HepG2 (cell line): ENCODE measurements at regions not wholly inside any gene's neighbourhood (a gene's known extent, or its start where the extent isn't known, plus 50 kb on each side); places are given as distances from the start of the nearest gene placed in this dataset.

ENCODE experiments used
- ATAC-seq: fragments of 200-7000 bp; cut with Tn5 transposase; 3 replicates; pipeline ENCODE4 v1.9.1; 2020; ENCODE audit warnings: mild to moderate bottlenecking, moderate library complexity
- BruUV-seq: library from RNA; stranded (reverse); fragments of 400-500 nt; replicated peaks from 2 replicates; lab custom pipeline; 2021; lab: Mats Ljungman, UMichigan
- CTCF ChIA-PET: fragments of 300-600 bp; formaldehyde crosslinking; extraction: SDS; loops from one replicate; lab custom pipeline; 2021; ENCODE audit warnings: low total read pairs, inconsistent platforms, low intra/inter-chr PET ratio; lab: Yijun Ruan, JAX
- POLR2A ChIA-PET: fragments of 350-600 bp; sonication (Branson Sonifier 250); formaldehyde crosslinking; loops from one replicate; lab custom pipeline; 2020; ENCODE audit warnings: antibody characterized with exemption, inconsistent platforms; lab: Yijun Ruan, JAX
- DNase-seq: peaks from one replicate; pipeline ENCODE4 v3.0.0-alpha.2; 2015; ENCODE audit warnings: low spot score
- FAIRE-seq: peaks from 3 replicates; lab custom pipeline; 2011; peaks lifted over from hg19 to GRCh38; lab: Jason Lieb, UNC
- H2AFZ ChIP-seq: one replicate; pipeline ENCODE4 v1.6.1; 2011; ENCODE audit warnings: low read length, inconsistent platforms
- H3K27ac ChIP-seq: fragments of 300-600 bp; 3 replicates; pipeline ENCODE4 v1.8.0; 2011; ENCODE audit warnings: mixed run types, mild to moderate bottlenecking, mixed read lengths, low read length, inconsistent platforms; ENCODE audit not compliant: insufficient read depth; ENCODE audit errors: extremely low read length
- H3K27me3 ChIP-seq, 2 experiments: fragments of 200-600 bp in 1 of 2; 2 replicates in 1 of 2; 3 replicates in 1 of 2; pipeline versions ENCODE4 v1.6.0 to v1.8.0; 2011; ENCODE audit warnings: low read length in 2 of 2, mild to moderate bottlenecking in 2 of 2, moderate library complexity in 2 of 2, inconsistent platforms in 1 of 2; ENCODE audit not compliant: insufficient read depth in 2 of 2, control insufficient read depth in 1 of 2
- H3K36me3 ChIP-seq, 2 experiments: fragments of 200-600 bp in 1 of 2; replicated peaks in 1 of 2; 2 replicates in 1 of 2; 3 replicates in 1 of 2; pipeline versions ENCODE4 v1.5.1 to v1.8.0; 2011; ENCODE audit warnings: low read length in 2 of 2, inconsistent platforms in 1 of 2; ENCODE audit not compliant: insufficient read depth in 2 of 2, control insufficient read depth in 1 of 2
- H3K4me1 ChIP-seq: 2 replicates; pipeline ENCODE4 v1.5.1; 2012; ENCODE audit warnings: low read length, inconsistent platforms; ENCODE audit not compliant: insufficient read depth
- H3K4me2 ChIP-seq: 2 replicates; pipeline ENCODE4 v1.6.0; 2011; ENCODE audit warnings: low read depth, low read length, inconsistent platforms
- H3K4me3 ChIP-seq, 3 experiments: fragments of 200-600 bp in 1 of 3; sonication (generic), shearing (Covaris generic) in 1 of 3; replicated peaks in 1 of 3; 2 replicates each; pipeline ENCODE4 v1.5.1; 2011 to 2016; ENCODE audit warnings: low read length in 3 of 3, inconsistent platforms in 2 of 3, low read depth in 2 of 3, mild to moderate bottlenecking in 2 of 3, control low read depth in 1 of 3, mixed read lengths in 1 of 3; ENCODE audit not compliant: insufficient read depth in 1 of 3
- H3K79me2 ChIP-seq: one replicate; pipeline ENCODE4 v1.6.1; 2011; ENCODE audit warnings: low read length, inconsistent platforms; ENCODE audit not compliant: insufficient read depth
- H3K9ac ChIP-seq: 2 replicates; pipeline ENCODE4 v1.6.0; 2011; ENCODE audit warnings: mild to moderate bottlenecking, low read depth, low read length, inconsistent platforms; ENCODE audit not compliant: insufficient read depth
- H3K9me3 ChIP-seq: 2 replicates; pipeline ENCODE4 v1.5.1; 2012; ENCODE audit warnings: mild to moderate bottlenecking, low read length
- H4K20me1 ChIP-seq: 2 replicates; pipeline ENCODE4 v1.6.0; 2011; ENCODE audit warnings: inconsistent platforms, mild to moderate bottlenecking, low read length, moderate library complexity; ENCODE audit not compliant: insufficient read depth
- ATF7 ChIP-seq, 2 experiments: fragments of 450-650 bp in 1 of 2; sonication (generic) in 1 of 2; formaldehyde crosslinking in 1 of 2; IDR thresholded peaks; 2 replicates each; pipeline versions ENCODE4 v1.4.0 to v1.6.1; 2016 to 2020; ENCODE audit warnings: antibody characterized with exemption in 1 of 2, mild to moderate bottlenecking in 1 of 2, missing genetic modification reagents in 1 of 2
- DNMT3B ChIP-seq: conservative IDR thresholded peaks from 2 replicates; pipeline ENCODE4 v1.6.1; 2016; ENCODE audit warnings: missing biosample characterization, control low read depth
- EED ChIP-seq: sonication (generic); formaldehyde crosslinking; IDR thresholded peaks from 2 replicates; pipeline ENCODE4 v1.5.0; 2020; ENCODE audit warnings: mild to moderate bottlenecking, missing genetic modification reagents
- FOXK1 ChIP-seq: sonication (generic); formaldehyde crosslinking; IDR thresholded peaks from 2 replicates; pipeline ENCODE4 v1.4.0; 2020; ENCODE audit warnings: low read depth, missing genetic modification reagents, borderline replicate concordance
- HDAC1 ChIP-seq: sonication (generic); formaldehyde crosslinking; IDR thresholded peaks from 2 replicates; pipeline ENCODE4 v1.5.1; 2020; ENCODE audit warnings: mild to moderate bottlenecking, missing genetic modification reagents
- HOXA5 ChIP-seq: sonication (generic); formaldehyde crosslinking; IDR thresholded peaks from 2 replicates; pipeline ENCODE4 v1.4.0; 2020; ENCODE audit warnings: missing genetic modification reagents
- MZF1 ChIP-seq: sonication (generic); formaldehyde crosslinking; IDR thresholded peaks from 2 replicates; pipeline ENCODE4 v1.8.1; 2023; ENCODE audit warnings: mild to moderate bottlenecking, missing genetic modification reagents, borderline replicate concordance
- NBN ChIP-seq: fragments of 450-650 bp; conservative IDR thresholded peaks from 2 replicates; pipeline ENCODE4 v1.6.1; 2017
- SSRP1 ChIP-seq: IDR thresholded peaks from 2 replicates; pipeline ENCODE4 v1.6.1; 2016; ENCODE audit warnings: control low read depth
- TBX2 ChIP-seq: sonication (generic); formaldehyde crosslinking; IDR thresholded peaks from 2 replicates; pipeline ENCODE4 v1.5.0; 2020; ENCODE audit warnings: missing genetic modification reagents, mild to moderate bottlenecking, borderline replicate concordance
- TP53 ChIP-seq: sonication (generic); formaldehyde crosslinking; conservative IDR thresholded peaks from 2 replicates; pipeline ENCODE4 v1.4.0; 2020; ENCODE audit warnings: missing genetic modification reagents
- ZBTB3 ChIP-seq: sonication (generic); formaldehyde crosslinking; IDR thresholded peaks from 2 replicates; pipeline ENCODE4 v1.4.0; 2020; ENCODE audit warnings: low read depth, mild to moderate bottlenecking, moderate library complexity, missing genetic modification reagents, borderline replicate concordance
- ZKSCAN8 ChIP-seq: IDR thresholded peaks from 2 replicates; pipeline ENCODE4 v1.6.1; 2016; ENCODE audit warnings: borderline replicate concordance, missing genetic modification reagents, missing compliant biosample characterization
- ZNF180 ChIP-seq: sonication (generic); formaldehyde crosslinking; IDR thresholded peaks from 2 replicates; pipeline ENCODE4 v1.4.0; 2020; ENCODE audit warnings: low read depth, missing genetic modification reagents, borderline replicate concordance
- ZNF205 ChIP-seq: IDR thresholded peaks from 2 replicates; pipeline ENCODE4 v1.6.1; 2018; ENCODE audit warnings: missing biosample characterization, missing genetic modification reagents
- ZNF24 ChIP-seq: fragments of 450-650 bp; IDR thresholded peaks from 2 replicates; pipeline ENCODE4 v1.6.1; 2017; ENCODE audit warnings: antibody characterized with exemption, mild to moderate bottlenecking
- ZNF431 ChIP-seq: sonication (generic); formaldehyde crosslinking; IDR thresholded peaks from 2 replicates; pipeline ENCODE4 v1.9.0; 2022; ENCODE audit warnings: missing genetic modification reagents, low read depth, mild to moderate bottlenecking, borderline replicate concordance
- ZNF543 ChIP-seq: sonication (generic); formaldehyde crosslinking; IDR thresholded peaks from 2 replicates; pipeline ENCODE4 v1.4.0; 2020; ENCODE audit warnings: mild to moderate bottlenecking, missing genetic modification reagents
- ZNF781 ChIP-seq: sonication (generic); formaldehyde crosslinking; IDR thresholded peaks from 2 replicates; pipeline ENCODE4 v1.5.1; 2020; ENCODE audit warnings: borderline replicate concordance, mild to moderate bottlenecking, missing genetic modification reagents; ENCODE audit errors: not compliant biosample characterization
- WGBS: methylation state at CpG from one replicate; pipeline ENCODE4 v1.1.6; 2017; ENCODE audit warnings: low lambda C conversion rate; 5-methylcytosine and 5-hydroxymethylcytosine counted together
- in situ Hi-C: cut with HindIII; loops from 2 replicates; pipeline ENCODE4 v1.10.0; 2017; ENCODE audit warnings: low pct_unique_long_range_greater_than_20kb; ENCODE audit not compliant: extremely low pct_ligation_motif_present
- intact Hi-C: fragments of 100-400 bp; cut with micrococcal nuclease; formaldehyde crosslinking; loops from one replicate; pipeline ENCODE4 v1.10.0; 2022; ENCODE audit not compliant: unreplicated experiment
- TF ChIP-seq, protein P1 (sequence below): sonication (generic); formaldehyde crosslinking; IDR thresholded peaks from 2 replicates; pipeline ENCODE4 v1.5.0; 2020; ENCODE audit warnings: missing genetic modification reagents, mild to moderate bottlenecking, borderline replicate concordance

- intact Hi-C loops: no loop called here
- H3K79me2 ChIP-seq: no peaks in the 10 kb centered on the region
- H3K27me3 ChIP-seq: no peaks in the 10 kb centered on the region; a peak in 1 of 5 replicates
- BruUV-seq: no TSS peak
- no peaks in the 10 kb centered on the region for H4K20me1 ChIP-seq
- TF ChIP-seq ZKSCAN8 (CRISPR knock-in tag) (no peak), ZBTB3 (CRISPR knock-in tag) (no peak), DNMT3B (no peak), ZNF180 (CRISPR knock-in tag) (no peak), EED (CRISPR knock-in tag) (no peak), ZNF24 (no peak), TBX2 (CRISPR knock-in tag) (no peak), ZNF431 (CRISPR knock-in tag) (no peak), MZF1 (CRISPR knock-in tag) (no peak)
- peaks cover 50% of the 10 kb centered on the region for H3K9me3 ChIP-seq
- WGBS: 3% methylated on average over 1 of the region's 1 CpG
- no peak overlapping the region for H3K9ac ChIP-seq
- ATAC-seq (no peak), FAIRE-seq (no peak), DNase-seq (no peak)
- POLR2A ChIA-PET: no interaction called here
- H3K4me1 ChIP-seq: no peaks in the 10 kb centered on the region
- no peak overlapping the region for H3K27ac ChIP-seq
- in situ Hi-C loops: no loop called here
- CTCF ChIA-PET: no interaction called here
- no peak overlapping the region for H3K4me3 ChIP-seq
- no peak overlapping the region for H2AFZ ChIP-seq
- no peak overlapping the region for H3K4me2 ChIP-seq
- H3K36me3 ChIP-seq: no peaks in the 10 kb centered on the region
These were observed 1435.2 kb upstream of the PRR20A start for GRCh38 chr13:55705526-55705925.

GRCh38 chr13:55705971-55706370, 1434.7 kb upstream of the PRR20A start:
- Histone ChIP-seq H3K9me3 (peaks cover 51% of the 10 kb centered on the region), H3K4me2 (no peak overlapping the region), H3K4me1 (no peaks in the 10 kb centered on the region), H3K9ac (no peak overlapping the region), H3K27me3 (no peaks in the 10 kb centered on the region; a peak in 1 of 5 replicates), H3K79me2 (no peaks in the 10 kb centered on the region), H4K20me1 (no peaks in the 10 kb centered on the region), H3K27ac (no peak overlapping the region), H3K36me3 (no peaks in the 10 kb centered on the region), H3K4me3 (no peak overlapping the region), H2AFZ (no peak overlapping the region)
- ATAC-seq (no peak), DNase-seq (no peak), FAIRE-seq (no peak)
- ChIA-PET CTCF (no interaction called here), POLR2A (no interaction called here)
- WGBS: 0% methylated on average over 3 of the region's 3 CpGs
- in situ Hi-C loops: no loop called here
- intact Hi-C loops: no loop called here
- TF ChIP-seq, protein P1, sequence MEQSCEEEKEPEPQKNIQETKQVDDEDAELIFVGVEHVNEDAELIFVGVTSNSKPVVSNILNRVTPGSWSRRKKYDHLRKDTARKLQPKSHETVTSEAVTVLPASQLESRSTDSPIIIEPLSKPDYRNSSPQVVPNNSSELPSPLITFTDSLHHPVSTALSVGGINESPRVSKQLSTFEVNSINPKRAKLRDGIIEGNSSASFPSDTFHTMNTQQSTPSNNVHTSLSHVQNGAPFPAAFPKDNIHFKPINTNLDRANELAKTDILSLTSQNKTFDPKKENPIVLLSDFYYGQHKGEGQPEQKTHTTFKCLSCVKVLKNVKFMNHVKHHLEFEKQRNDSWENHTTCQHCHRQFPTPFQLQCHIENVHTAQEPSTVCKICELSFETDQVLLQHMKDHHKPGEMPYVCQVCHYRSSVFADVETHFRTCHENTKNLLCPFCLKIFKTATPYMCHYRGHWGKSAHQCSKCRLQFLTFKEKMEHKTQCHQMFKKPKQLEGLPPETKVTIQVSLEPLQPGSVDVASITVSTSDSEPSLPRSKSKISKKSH (CRISPR knock-in tag): no peak
- no peak for TF ChIP-seq ZNF543
- TF ChIP-seq SSRP1 (CRISPR knock-in tag): no peak
- no peak for TF ChIP-seq NBN
- no peak for TF ChIP-seq TP53 (CRISPR knock-in tag)
- TF ChIP-seq HDAC1 (CRISPR knock-in tag): no peak
- no peak for TF ChIP-seq ZNF205
- TF ChIP-seq HOXA5 (CRISPR knock-in tag): no peak
- TF ChIP-seq FOXK1 (CRISPR knock-in tag): no peak
- TF ChIP-seq ATF7 (IDR thresholded peaks at IDR 0.05): no peak
- TF ChIP-seq ATF7 (CRISPR knock-in tag; IDR thresholded peaks at IDR 0.05): no peak
- TF ChIP-seq DNMT3B: no peak
- TF ChIP-seq ZNF781 (CRISPR knock-in tag): no peak
- BruUV-seq: no TSS peak
